Uterus (tissue), 2 donors: ENCODE measurements at regions not wholly inside any gene's neighbourhood (a gene's known extent, or its start where the extent isn't known, plus 50 kb on each side); places are given as distances from the start of the nearest gene placed in this dataset.

Source experiments
- POLR2A ChIP-seq, 2 donors: fragments of 450-650 bp; IDR thresholded peaks; one replicate each; pipeline ENCODE4 v1.6.1; 2016; ENCODE audit warnings: antibody characterized with exemption in 2 of 2, mild to moderate bottlenecking in 1 of 2, moderate library complexity in 1 of 2
- TF ChIP-seq, protein P1 (sequence below), 4 experiments: fragments of 200-600 bp in 2 of 4; fragments of 450-650 bp in 2 of 4; sonication (generic) in 2 of 4; IDR thresholded peaks; one replicate each; pipeline ENCODE4 v1.5.1; 2016 to 2019; ENCODE audit warnings: antibody characterized with exemption in 4 of 4, mild to moderate bottlenecking in 2 of 4, moderate library complexity in 1 of 4

DNA sequence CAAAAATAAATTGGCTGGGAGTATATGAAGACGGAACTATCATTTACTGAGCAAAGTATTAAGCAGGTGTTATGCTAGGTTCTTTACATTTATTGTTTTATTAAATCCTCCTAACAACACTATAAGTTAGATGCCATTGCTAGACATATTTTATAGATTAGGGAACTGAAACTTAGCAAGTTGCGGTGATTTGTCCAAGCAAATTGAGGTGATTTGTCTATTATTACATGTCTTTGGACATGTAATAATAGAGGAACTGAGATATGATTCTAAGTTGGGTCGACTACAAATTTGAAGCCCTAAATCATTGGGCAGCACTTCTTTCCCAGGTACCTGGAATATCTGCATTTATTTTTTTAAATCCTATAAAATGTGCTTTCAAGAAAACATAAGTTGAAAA lies 429.9 kb downstream of the GABRG2 start:
- TF ChIP-seq, protein P1, sequence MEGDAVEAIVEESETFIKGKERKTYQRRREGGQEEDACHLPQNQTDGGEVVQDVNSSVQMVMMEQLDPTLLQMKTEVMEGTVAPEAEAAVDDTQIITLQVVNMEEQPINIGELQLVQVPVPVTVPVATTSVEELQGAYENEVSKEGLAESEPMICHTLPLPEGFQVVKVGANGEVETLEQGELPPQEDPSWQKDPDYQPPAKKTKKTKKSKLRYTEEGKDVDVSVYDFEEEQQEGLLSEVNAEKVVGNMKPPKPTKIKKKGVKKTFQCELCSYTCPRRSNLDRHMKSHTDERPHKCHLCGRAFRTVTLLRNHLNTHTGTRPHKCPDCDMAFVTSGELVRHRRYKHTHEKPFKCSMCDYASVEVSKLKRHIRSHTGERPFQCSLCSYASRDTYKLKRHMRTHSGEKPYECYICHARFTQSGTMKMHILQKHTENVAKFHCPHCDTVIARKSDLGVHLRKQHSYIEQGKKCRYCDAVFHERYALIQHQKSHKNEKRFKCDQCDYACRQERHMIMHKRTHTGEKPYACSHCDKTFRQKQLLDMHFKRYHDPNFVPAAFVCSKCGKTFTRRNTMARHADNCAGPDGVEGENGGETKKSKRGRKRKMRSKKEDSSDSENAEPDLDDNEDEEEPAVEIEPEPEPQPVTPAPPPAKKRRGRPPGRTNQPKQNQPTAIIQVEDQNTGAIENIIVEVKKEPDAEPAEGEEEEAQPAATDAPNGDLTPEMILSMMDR (IDR thresholded peaks at IDR 0.05), result no peak
- no peak for TF ChIP-seq POLR2A (IDR thresholded peaks at IDR 0.05)
